ENCODE measurements at regions not wholly inside any gene's neighbourhood (a gene's known extent, or its start where the extent isn't known, plus 50 kb on each side); places are given as distances from the start of the nearest gene placed in this dataset.
"Not testable (repeated sequence)": the region's sequence is repeated elsewhere in the genome, so short reads cannot be mapped to it uniquely, and the experiment has no call there.

DNA sequence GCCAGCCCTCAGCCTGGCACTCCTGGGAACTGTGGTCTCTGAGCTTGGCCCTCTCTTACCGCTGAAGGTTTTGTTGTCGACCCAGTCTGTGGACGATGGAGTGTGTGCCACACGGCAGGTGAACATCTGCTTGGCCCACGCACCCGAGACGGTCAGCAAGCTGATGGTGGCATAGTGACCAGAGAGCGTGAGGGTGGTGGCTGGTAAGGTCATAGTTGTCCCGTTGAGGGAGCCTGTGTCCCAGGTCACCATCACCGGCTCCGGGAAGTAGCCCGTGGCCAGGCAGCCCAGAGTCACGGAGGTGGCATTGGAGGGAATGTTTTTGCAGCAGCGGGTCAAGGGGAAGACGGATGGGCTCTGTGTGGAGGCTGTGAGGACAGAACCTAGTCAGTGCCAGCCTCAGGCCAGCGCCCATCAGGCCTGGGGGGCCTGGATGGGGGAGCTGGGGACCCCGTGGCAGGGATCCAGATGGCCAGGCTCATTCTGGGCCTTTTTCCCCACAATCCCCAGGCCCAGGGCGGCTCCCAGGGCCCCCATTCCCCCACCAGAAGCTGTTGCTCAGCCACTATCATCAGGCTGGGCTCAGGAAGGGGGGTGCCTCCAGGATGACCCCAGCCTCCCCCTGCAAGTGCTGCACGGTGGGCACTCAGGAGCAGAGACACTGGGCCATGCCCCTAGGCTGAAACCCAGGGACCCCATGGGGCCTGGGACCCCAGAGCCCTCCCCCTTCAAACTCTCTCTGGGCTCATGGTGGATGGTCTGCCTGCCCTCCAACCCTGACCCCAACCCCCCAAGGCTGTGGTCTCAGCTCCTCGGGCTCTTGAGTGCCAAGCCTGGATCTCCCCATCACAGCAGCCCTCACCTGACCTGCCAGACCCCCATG lies 75.2 kb downstream of the TMEM121 start:
- no peak overlapping the region for H3K9ac ChIP-seq (ENCODE audit: low read depth, low read length)
- 76% methylated on average over 20 of the region's 20 CpGs for WGBS
- no peak overlapping the region for H3K4me3 ChIP-seq (ENCODE audit: low read length)
- H3K27me3 ChIP-seq (ENCODE audit: insufficient read depth, low read length): no peaks in the 10 kb centered on the region
- H3K4me1 ChIP-seq (ENCODE audit: insufficient read depth, low read length): no peaks in the 10 kb centered on the region
- H3K27ac ChIP-seq (ENCODE audit: low read depth, low read length): no peak overlapping the region
- H3K9me3 ChIP-seq (ENCODE audit: insufficient read depth, low read depth, low read length): peaks cover 41% of the 10 kb centered on the region
- H3K36me3 ChIP-seq (ENCODE audit: insufficient read depth, low read length): no peaks in the 10 kb centered on the region

DNA sequence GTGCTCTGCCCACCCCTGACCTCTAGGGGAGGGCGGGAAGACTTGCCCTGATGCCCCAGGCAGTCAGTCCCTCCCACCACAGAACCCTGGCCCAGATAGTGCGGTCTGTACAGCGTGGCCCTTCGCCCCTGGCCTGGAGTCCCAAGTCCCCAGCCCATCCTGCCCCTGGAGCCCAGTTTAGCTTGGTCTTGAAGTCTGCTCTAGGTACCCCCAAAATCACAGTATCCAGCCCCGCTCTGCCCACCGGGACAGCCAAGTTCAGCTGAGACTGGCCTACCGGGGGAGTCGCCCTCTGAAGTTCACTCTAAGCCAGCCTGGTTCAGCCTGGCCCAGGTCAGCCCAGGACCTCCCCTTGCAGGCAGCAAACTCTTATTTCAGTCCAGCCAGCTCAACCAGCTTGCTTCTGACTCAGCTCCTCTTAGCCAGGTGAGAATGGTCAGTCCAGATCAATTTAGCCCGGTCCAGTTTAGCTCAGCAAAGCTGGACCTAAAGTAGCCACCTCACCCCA lies 75.9 kb downstream of the TMEM121 start:
- peaks cover 41% of the 10 kb centered on the region for H3K9me3 ChIP-seq (ENCODE audit: insufficient read depth, low read depth, low read length)
- H3K27me3 ChIP-seq (ENCODE audit: insufficient read depth, low read length): no peaks in the 10 kb centered on the region
- no peaks in the 10 kb centered on the region for H3K36me3 ChIP-seq (ENCODE audit: insufficient read depth, low read length)
- H3K4me1 ChIP-seq (ENCODE audit: insufficient read depth, low read length): no peaks in the 10 kb centered on the region
- no peak overlapping the region for H3K27ac ChIP-seq (ENCODE audit: low read depth, low read length)
- no peak overlapping the region for H3K4me3 ChIP-seq (ENCODE audit: low read length)
- WGBS: 80% methylated on average over 9 of the region's 9 CpGs
- no peak overlapping the region for H3K9ac ChIP-seq (ENCODE audit: low read depth, low read length)

DNA sequence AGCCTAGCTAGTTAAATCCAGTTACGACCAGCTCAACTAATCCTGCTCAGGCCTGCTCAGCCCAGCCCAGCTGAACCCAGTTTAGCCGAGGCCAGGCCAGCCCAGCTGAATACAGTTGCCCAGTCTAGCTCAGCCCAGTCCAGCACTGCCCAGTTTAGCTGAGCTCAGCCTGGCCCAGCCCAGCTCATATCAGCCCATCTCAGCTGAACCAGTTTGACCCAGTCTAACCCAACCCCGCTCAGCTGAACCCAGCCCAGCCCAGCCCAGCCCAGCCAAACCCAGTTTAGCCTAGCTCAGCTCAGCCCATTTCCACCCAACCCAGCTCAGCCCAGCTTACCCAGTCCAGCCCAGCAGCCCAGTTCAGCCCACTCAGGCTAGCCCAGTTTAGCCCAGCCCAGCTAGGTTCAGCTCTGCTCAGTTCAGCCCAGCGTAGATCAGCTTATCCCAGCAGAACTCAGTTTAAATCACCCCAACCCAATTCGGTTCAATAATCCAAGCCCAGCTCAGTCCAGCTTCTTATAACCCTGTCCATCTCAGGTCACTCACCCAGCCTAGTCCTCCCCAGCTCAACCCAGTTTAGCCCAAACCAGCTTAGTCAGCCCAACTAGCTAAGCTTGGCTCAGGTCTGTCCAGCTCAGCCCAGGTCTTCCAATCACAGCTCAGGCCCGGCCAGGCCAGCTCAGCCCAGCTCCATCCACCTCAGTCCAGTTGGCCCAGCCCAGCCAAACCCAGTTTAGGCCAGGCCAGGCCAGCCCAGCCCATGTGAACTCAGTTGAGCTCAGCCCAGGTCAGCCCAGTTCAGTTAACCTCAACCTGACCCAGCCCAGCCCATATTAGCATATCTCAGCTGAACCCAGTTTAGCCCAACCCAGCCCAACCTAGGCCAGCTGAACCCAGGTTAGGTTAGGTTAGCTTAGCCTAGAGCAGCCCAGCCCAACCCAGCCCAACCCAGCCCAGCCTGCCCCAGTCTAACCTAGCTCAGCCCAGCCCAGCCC lies 76.7 kb downstream of the TMEM121 start:
- Histone ChIP-seq H3K27ac (ENCODE audit: low read depth, low read length) (no peak overlapping the region), H3K9ac (ENCODE audit: low read depth, low read length) (no peak overlapping the region), H3K4me3 (ENCODE audit: low read length) (no peak overlapping the region), H3K36me3 (ENCODE audit: insufficient read depth, low read length) (no peaks in the 10 kb centered on the region), H3K27me3 (ENCODE audit: insufficient read depth, low read length) (no peaks in the 10 kb centered on the region), H3K4me1 (ENCODE audit: insufficient read depth, low read length) (no peaks in the 10 kb centered on the region), H3K9me3 (ENCODE audit: insufficient read depth, low read depth, low read length) (peaks cover 41% of the 10 kb centered on the region)
- WGBS: 63% methylated on average over 6 of the region's 6 CpGs

DNA sequence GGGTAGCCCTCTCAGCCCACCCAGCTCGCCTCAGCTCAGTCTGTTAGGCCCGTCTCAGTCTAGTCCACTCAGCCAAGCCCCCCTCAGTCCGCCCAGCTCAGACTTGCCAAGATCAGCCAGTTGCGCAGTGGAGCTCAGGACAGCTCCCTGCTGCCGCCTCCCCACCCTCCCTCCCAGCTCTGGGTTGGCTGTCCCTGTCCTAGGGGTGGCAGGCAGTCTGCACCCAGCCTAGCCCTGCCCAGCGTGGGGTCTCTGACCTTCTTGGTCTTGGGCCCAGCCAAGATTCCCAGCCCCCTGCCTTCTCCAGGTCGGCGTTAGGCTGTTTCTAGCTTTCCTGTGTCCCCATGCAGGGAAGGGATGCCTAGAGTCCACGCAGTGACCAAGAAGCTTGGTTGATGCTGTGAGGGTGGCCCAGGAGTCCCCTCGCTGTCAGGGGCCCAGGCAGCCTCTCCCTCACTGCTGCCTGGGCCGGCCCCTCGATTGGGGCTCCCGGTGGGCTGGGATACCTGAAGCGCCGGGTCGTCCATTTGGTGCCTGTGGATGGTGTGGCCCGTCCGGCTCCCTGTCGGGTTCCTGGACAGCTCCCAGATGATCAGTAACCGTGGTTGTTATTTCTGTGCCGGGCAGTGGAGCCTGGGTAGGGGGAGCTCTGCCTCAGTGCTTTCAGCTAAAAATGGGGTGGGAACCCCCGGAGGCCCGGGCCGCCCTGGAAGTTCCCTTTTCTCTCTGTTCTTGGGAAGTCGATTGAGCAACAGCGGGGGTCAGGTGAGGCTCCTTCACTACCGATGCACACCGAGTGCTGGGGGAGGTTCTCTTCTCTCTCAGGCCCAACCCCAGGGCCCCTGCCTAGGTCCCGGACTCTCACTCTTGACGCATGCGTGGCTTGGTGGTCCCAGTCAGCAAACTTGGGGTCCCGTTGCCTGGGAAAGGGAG lies 78.4 kb downstream of the TMEM121 start:
- H3K9me3 ChIP-seq (ENCODE audit: insufficient read depth, low read depth, low read length): peaks cover 41% of the 10 kb centered on the region
- 87% methylated on average over 27 of the region's 32 CpGs for WGBS

DNA sequence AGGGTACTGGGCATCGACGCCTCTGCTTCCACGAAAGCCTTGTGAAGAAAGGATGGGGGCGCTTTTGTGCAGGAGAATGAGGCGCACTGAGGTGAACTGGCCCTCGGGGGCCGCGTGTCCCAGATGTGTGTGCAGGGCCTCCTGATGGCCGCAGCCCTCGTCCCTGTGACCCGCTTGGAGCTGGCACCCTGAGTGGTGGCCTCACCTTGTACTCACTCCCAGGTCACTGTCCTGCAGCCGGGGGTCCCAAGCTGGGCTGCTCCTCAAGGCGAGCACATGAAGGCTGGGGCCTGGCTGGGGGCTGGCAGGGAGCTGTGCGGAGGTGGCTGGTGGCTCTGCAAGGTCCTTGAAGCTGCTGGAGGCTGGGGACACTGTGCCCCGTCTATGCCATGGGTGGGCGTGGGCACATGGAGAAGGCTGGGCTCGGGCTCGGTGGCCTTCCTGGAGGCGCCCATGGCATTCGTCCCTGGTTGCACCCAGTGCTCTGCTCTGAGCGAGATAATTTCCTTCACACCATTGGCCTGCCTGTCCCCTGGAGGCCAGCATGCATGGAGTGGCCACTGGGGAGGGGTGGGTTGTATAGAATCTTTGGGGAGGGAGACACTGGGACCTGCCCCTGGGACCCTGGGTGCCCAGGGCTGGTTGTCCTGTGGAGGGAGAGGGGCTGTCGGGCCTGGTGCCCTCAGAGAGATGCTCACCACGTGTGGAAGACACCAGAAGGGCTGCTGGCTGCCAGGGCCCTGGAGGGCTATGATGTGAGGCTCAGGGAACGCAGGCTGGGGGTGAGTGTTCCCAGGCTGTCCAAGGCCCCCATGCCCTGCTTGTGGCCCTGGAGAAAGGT lies 79.3 kb downstream of the TMEM121 start:
- Histone ChIP-seq H3K9me3 (ENCODE audit: insufficient read depth, low read depth, low read length) (peaks cover 40% of the 10 kb centered on the region), H3K4me1 (ENCODE audit: insufficient read depth, low read length) (no peaks in the 10 kb centered on the region), H3K27ac (ENCODE audit: low read depth, low read length) (no peak overlapping the region), H3K4me3 (ENCODE audit: low read length) (no peak overlapping the region), H3K27me3 (ENCODE audit: insufficient read depth, low read length) (no peaks in the 10 kb centered on the region), H3K36me3 (ENCODE audit: insufficient read depth, low read length) (no peaks in the 10 kb centered on the region), H3K9ac (ENCODE audit: low read depth, low read length) (no peak overlapping the region)
- 83% methylated on average over 24 of the region's 24 CpGs for WGBS

More for the DNA sequence above, 78.4 kb downstream of the TMEM121 start:
- H3K4me3 ChIP-seq (ENCODE audit: low read length); H3K27ac ChIP-seq (ENCODE audit: low read depth, low read length); H3K36me3 ChIP-seq (ENCODE audit: insufficient read depth, low read length); H3K4me1 ChIP-seq (ENCODE audit: insufficient read depth, low read length); H3K27me3 ChIP-seq (ENCODE audit: insufficient read depth, low read length); H3K9ac ChIP-seq (ENCODE audit: low read depth, low read length): not testable (repeated sequence)

DNA sequence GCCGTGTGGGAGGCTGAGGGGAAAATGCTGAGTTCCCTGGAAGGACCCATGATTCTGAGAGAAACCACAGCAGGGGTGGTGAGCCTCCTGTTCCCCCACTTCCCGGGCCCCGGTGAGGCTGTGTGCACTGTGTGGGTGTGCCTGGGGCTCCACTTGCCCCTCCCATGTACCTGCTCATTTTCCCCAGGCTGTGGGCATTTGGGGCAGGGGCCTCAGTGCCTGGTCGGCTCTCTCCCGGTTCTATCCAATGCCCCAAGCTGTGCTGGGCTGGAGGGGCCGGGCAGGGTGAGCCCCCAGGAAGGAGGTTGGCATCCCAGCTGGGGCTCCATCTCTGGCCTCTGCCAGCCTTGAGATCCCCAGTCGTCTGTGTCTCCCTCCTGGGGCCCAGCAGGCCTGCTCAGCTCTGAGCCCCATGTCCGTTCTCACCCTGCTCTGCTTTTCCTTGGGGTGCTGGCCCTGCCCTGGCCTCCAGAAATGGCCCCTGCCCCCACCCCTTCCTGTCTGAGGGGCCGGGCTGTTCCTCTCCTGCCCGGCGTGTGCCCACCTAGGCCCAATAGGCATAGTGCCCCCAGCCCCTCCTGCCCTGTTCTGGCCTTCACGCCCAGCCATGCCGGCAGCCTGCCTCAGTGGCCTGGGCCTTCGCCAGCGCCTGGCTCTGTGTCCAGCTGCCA lies 80.1 kb downstream of the TMEM121 start:
- H3K27ac ChIP-seq (ENCODE audit: low read depth, low read length); H3K4me1 ChIP-seq (ENCODE audit: insufficient read depth, low read length): not testable (repeated sequence)
- 87% methylated on average over 15 of the region's 15 CpGs for whole genome bisulfite sequencing

DNA sequence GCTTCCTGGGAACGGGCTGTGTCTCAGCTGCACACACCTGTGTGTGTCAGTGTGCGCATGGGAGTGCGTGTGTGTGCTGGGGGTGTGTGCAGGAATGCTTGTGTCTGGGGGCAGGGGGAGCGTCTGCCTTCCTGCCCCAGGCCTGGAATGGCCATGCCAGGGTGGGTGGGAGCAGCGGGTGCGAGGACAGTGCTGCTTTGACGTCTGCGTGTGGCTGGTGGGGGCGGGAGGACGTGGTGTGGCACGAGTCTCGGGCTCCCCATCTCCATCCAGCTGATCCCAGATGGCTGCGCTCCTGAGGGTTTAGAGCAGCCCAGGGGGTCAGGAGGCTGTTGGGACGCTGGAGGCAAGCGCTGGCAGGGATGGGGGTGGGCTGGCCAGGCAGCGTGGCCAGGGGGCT lies 80.6 kb downstream of the TMEM121 start:
- WGBS: 86% methylated on average over 11 of the region's 16 CpGs
- not testable (repeated sequence) for H3K36me3 ChIP-seq (ENCODE audit: insufficient read depth, low read length); H3K27ac ChIP-seq (ENCODE audit: low read depth, low read length); H3K27me3 ChIP-seq (ENCODE audit: insufficient read depth, low read length); H3K9ac ChIP-seq (ENCODE audit: low read depth, low read length); H3K4me3 ChIP-seq (ENCODE audit: low read length); H3K4me1 ChIP-seq (ENCODE audit: insufficient read depth, low read length)
- H3K9me3 ChIP-seq (ENCODE audit: insufficient read depth, low read depth, low read length): peaks cover 27% of the 10 kb centered on the region

More for the DNA sequence above, 80.1 kb downstream of the TMEM121 start:
- not testable (repeated sequence) for H3K9ac ChIP-seq (ENCODE audit: low read depth, low read length); H3K4me3 ChIP-seq (ENCODE audit: low read length); H3K27me3 ChIP-seq (ENCODE audit: insufficient read depth, low read length); H3K36me3 ChIP-seq (ENCODE audit: insufficient read depth, low read length)
- H3K9me3 ChIP-seq (ENCODE audit: insufficient read depth, low read depth, low read length): peaks cover 33% of the 10 kb centered on the region

DNA sequence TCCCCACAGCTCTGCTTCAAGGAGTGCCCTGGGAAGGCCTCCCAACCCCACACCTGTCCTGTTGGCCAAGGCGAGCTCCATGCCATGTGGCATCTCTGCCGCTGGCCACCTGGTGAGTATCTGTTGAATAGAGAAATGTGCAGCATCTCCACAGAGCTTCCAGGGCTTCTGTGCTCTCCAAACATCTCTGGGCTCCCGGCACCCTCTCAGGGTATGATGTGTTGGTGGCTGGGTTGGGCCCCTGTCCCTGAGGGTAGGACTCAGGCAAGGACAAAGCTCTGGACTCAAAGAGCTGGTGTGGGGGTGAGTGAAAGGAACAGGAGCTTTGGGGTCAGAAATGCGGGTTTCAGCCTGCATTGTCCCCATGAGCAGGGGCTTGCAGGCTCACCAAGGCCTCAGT lies 88.6 kb downstream of the TMEM121 start:
- H3K9me3 ChIP-seq (ENCODE audit: insufficient read depth, low read depth, low read length): peaks cover 25% of the 10 kb centered on the region
- not testable (repeated sequence) for H3K4me1 ChIP-seq (ENCODE audit: insufficient read depth, low read length); H3K4me3 ChIP-seq (ENCODE audit: low read length); H3K27me3 ChIP-seq (ENCODE audit: insufficient read depth, low read length); H3K36me3 ChIP-seq (ENCODE audit: insufficient read depth, low read length); H3K9ac ChIP-seq (ENCODE audit: low read depth, low read length); H3K27ac ChIP-seq (ENCODE audit: low read depth, low read length)
- WGBS: no CpG with 5 or more reads among the region's 4 CpGs

DNA sequence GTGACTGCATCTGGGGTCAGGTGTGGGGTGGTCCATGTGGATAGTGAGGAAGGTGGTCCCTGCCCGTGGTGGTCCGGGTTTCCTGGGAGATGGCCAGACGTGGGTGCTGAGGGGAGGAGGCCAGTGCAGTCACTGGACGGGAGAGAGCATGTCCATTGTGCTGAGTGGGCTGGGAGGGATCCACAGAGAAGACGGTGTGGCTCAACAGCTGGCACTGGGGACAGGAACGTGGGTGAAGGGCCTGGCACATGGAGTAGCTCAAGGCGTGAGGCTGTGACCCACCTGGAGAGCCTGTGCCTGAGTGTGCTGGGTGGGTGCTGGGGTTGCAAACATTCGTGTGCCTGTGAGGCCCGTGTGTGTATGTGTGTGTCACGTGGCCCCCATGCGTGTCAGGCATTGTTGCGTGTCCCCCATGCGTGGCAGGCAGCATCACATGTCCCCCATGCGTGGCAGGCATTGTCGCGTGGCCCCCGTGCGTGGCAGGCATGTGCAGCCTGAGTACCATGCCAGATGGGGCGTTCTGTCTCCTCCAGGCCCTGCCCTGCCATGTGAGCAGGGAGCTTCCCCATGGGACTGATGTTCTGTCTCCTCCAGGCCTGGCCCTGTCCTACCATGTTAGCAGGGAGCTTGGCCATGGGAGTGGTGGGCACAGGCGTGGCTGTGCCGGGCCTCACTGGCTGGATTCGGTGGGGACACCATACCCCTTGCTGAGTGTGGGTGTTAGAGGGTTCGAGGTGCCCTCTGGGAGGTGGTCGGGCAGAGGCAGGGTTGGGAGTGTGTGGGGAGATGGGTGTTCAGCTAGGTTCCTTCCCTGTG lies 89.8 kb downstream of the TMEM121 start:
- not testable (repeated sequence) for H3K4me1 ChIP-seq (ENCODE audit: insufficient read depth, low read length); H3K36me3 ChIP-seq (ENCODE audit: insufficient read depth, low read length); H3K27me3 ChIP-seq (ENCODE audit: insufficient read depth, low read length); H3K27ac ChIP-seq (ENCODE audit: low read depth, low read length); H3K4me3 ChIP-seq (ENCODE audit: low read length); H3K9ac ChIP-seq (ENCODE audit: low read depth, low read length)
- 71% methylated on average over 24 of the region's 24 CpGs for WGBS
- H3K9me3 ChIP-seq (ENCODE audit: insufficient read depth, low read depth, low read length): peaks cover 25% of the 10 kb centered on the region

Measured in HUES64 (cell line).